Keratinocyte (primary cell): ENCODE measurements at regions not wholly inside any gene's neighbourhood (a gene's known extent, or its start where the extent isn't known, plus 50 kb on each side); places are given as distances from the start of the nearest gene placed in this dataset.

Source experiments
- DNase-seq: peaks from one replicate; pipeline ENCODE4 v3.0.0-alpha.2; 2011; ENCODE audit warnings: low read depth, missing footprints, low spot score
- FAIRE-seq: peaks from 2 replicates; lab custom pipeline; 2011; peaks lifted over from hg19 to GRCh38; lab: Jason Lieb, UNC
- H2AFZ ChIP-seq: 2 replicates; pipeline ENCODE4 v1.6.0; 2012; ENCODE audit warnings: low read length, control low read depth, inconsistent platforms; ENCODE audit not compliant: control insufficient read depth
- H3K27ac ChIP-seq: 2 replicates; pipeline ENCODE4 v1.5.1; 2011; ENCODE audit warnings: low read length; ENCODE audit not compliant: control insufficient read depth, insufficient read depth
- H3K27me3 ChIP-seq: 3 replicates; pipeline ENCODE4 v1.6.0; 2011; ENCODE audit warnings: low read length; ENCODE audit not compliant: control insufficient read depth, insufficient read depth; ENCODE audit errors: extremely low read depth
- H3K36me3 ChIP-seq, 2 experiments: 2 replicates in 1 of 2; 3 replicates in 1 of 2; pipeline ENCODE4 v1.5.1; 2011; ENCODE audit warnings: low read length in 2 of 2, mild to moderate bottlenecking in 1 of 2; ENCODE audit not compliant: control insufficient read depth in 2 of 2, insufficient read depth in 2 of 2; ENCODE audit errors: extremely low read depth in 1 of 2
- H3K4me1 ChIP-seq: 3 replicates; pipeline ENCODE4 v1.5.1; 2011; ENCODE audit warnings: low read length; ENCODE audit not compliant: control insufficient read depth, insufficient read depth; ENCODE audit errors: extremely low read depth
- H3K4me2 ChIP-seq: 3 replicates; pipeline ENCODE4 v1.6.0; 2011; ENCODE audit warnings: low read depth, low read length; ENCODE audit not compliant: control insufficient read depth, insufficient read depth; ENCODE audit errors: extremely low read depth
- H3K4me3 ChIP-seq, 3 experiments: fragments of 200-600 bp in 1 of 3; sonication (generic) in 1 of 3; 2 replicates in 2 of 3; 3 replicates in 1 of 3; pipeline ENCODE4 v1.5.1; 2011 to 2016; ENCODE audit warnings: low read length in 3 of 3, mild to moderate bottlenecking in 3 of 3, control low read depth in 2 of 3, inconsistent platforms in 1 of 3, low read depth in 1 of 3, mixed read lengths in 1 of 3, mixed run types in 1 of 3, moderate library complexity in 1 of 3; ENCODE audit not compliant: control insufficient read depth in 2 of 3, insufficient read depth in 2 of 3; ENCODE audit errors: extremely low read depth in 1 of 3
- H3K79me2 ChIP-seq: 2 replicates; pipeline ENCODE4 v1.6.0; 2012; ENCODE audit warnings: low read length; ENCODE audit not compliant: control insufficient read depth, insufficient read depth
- H3K9ac ChIP-seq: 3 replicates; pipeline ENCODE4 v1.6.0; 2011; ENCODE audit warnings: low read length; ENCODE audit not compliant: control insufficient read depth, insufficient read depth; ENCODE audit errors: extremely low read depth
- H3K9me1 ChIP-seq: 3 replicates; pipeline ENCODE4 v1.6.0; 2011; ENCODE audit warnings: low read length; ENCODE audit not compliant: control insufficient read depth, insufficient read depth; ENCODE audit errors: extremely low read depth
- H3K9me3 ChIP-seq: 2 replicates; pipeline ENCODE4 v1.5.1; 2012; ENCODE audit warnings: low read depth, low read length; ENCODE audit not compliant: control insufficient read depth
- H4K20me1 ChIP-seq: 3 replicates; pipeline ENCODE4 v1.6.0; 2011; ENCODE audit warnings: low read length; ENCODE audit not compliant: control insufficient read depth, insufficient read depth; ENCODE audit errors: extremely low read depth
- EZH2 ChIP-seq: IDR thresholded peaks from one replicate; pipeline ENCODE4 v1.6.1; 2012; ENCODE audit warnings: inconsistent platforms, mild to moderate bottlenecking, low read length, moderate library complexity
- dilution Hi-C: fragments of 300-500 bp; cut with MboI; formaldehyde crosslinking; loops from one replicate; pipeline ENCODE4 v1.7.0; 2020; ENCODE audit warnings: low sequenced_read_pairs; ENCODE audit not compliant: extremely low pct_ligation_motif_present
- TF ChIP-seq, protein P1 (sequence below), 3 experiments: IDR thresholded peaks in 1 of 3; conservative IDR thresholded peaks in 1 of 3; optimal IDR thresholded peaks in 1 of 3; 2 replicates in 2 of 3; 3 replicates in 1 of 3; pipeline versions ENCODE3 to v1.5.1; 2011; ENCODE audit warnings: low read length in 3 of 3, mild to moderate bottlenecking in 3 of 3, moderate library complexity in 2 of 3, control low read depth in 1 of 3, inconsistent platforms in 1 of 3; ENCODE audit not compliant: insufficient read depth in 2 of 3; ENCODE audit errors: extremely low read depth in 1 of 3

DNA sequence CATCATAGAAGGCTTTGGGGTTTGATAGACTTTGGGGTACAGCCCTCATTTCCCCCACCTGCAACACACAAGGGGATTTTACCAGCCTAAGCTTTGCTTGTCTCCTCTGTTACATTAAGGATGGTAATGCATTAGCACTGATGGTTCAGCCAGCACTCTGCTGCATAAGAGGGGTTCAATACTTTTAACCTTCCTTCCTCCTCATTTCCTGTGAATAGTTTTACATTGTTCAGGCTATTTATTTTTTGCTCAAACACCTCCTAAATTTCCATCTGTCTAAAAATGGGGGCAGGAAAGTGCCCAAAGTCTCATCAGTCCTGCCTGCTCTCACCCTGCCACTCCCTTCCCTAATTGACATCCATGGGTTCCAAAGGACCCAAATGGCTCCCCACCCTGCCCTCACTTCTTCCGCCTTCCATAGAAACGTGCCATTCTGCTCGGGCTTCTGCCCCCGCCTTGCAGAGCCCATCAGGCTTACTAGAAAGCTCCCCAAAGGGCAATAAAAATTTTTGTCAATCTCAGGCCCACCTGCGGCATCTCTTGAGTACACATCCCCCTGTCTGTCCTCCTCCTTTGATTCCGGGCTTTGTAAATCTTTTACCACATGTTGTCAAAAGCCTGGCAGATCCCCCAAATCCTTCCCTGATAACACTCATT is 239.5 kb upstream of the SLC24A2 start:
- no peak overlapping the region for H3K9ac ChIP-seq
- no peaks in the 10 kb centered on the region for H3K79me2 ChIP-seq
- H3K4me1 ChIP-seq, result no peaks in the 10 kb centered on the region
- no peaks in the 10 kb centered on the region for H3K9me3 ChIP-seq
- H3K27ac ChIP-seq, result no peak overlapping the region
- no peak overlapping the region for H3K4me2 ChIP-seq
- DNase-seq (no peak), FAIRE-seq (no peak)
- no peak overlapping the region for H3K4me3 ChIP-seq
- TF ChIP-seq, protein P1, sequence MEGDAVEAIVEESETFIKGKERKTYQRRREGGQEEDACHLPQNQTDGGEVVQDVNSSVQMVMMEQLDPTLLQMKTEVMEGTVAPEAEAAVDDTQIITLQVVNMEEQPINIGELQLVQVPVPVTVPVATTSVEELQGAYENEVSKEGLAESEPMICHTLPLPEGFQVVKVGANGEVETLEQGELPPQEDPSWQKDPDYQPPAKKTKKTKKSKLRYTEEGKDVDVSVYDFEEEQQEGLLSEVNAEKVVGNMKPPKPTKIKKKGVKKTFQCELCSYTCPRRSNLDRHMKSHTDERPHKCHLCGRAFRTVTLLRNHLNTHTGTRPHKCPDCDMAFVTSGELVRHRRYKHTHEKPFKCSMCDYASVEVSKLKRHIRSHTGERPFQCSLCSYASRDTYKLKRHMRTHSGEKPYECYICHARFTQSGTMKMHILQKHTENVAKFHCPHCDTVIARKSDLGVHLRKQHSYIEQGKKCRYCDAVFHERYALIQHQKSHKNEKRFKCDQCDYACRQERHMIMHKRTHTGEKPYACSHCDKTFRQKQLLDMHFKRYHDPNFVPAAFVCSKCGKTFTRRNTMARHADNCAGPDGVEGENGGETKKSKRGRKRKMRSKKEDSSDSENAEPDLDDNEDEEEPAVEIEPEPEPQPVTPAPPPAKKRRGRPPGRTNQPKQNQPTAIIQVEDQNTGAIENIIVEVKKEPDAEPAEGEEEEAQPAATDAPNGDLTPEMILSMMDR (optimal IDR thresholded peaks at IDR 0.05 in 1 of 3, IDR thresholded peaks at IDR 0.05 in 1 of 3, conservative IDR thresholded peaks at IDR 0.05 in 1 of 3; ENCODE audit: extremely low read depth in 1 of 3, insufficient read depth in 2 of 3, low read length in 3 of 3), result no peak
- dilution Hi-C loops, result no loop called here
- H3K9me1 ChIP-seq, result no peaks in the 10 kb centered on the region
- H3K27me3 ChIP-seq, result no peaks in the 10 kb centered on the region
- H2AFZ ChIP-seq, result no peak overlapping the region
- no peaks in the 10 kb centered on the region for H4K20me1 ChIP-seq
- no peaks in the 10 kb centered on the region for H3K36me3 ChIP-seq

DNA sequence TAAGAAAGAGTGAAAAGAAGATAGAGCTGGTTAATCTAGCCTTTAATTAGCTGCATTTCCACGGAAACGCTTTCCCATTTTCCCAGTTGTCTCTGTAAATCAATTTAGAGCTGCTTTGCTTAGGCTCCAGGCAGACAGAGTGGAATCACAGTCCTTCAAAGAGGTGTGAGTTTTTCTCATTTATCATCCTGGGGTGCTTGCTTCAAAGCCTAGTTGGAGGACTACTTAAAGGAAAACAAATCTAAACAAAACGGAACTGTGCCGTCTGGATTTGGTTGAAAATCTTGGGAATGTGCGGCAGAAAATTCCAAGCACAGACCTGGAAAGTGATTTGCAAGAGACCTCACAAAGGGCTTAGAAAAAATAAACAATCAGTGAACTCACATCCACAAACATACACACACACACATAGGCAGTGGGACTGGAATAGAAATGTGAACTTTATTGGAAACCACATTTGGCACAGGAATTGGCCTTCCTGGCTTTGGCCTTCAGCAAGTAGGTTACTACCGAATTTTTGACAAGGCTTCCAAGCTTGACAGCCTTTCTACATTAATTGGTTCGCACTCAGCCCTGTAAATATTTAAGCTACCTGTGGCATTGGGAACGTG is 235.2 kb upstream of the SLC24A2 start:
- Histone ChIP-seq H3K36me3 (no peaks in the 10 kb centered on the region), H3K4me3 (no peak overlapping the region), H3K9me1 (no peaks in the 10 kb centered on the region), H3K9ac (no peak overlapping the region), H3K4me1 (no peaks in the 10 kb centered on the region), H3K4me2 (no peak overlapping the region), H3K27me3 (no peaks in the 10 kb centered on the region), H3K79me2 (no peaks in the 10 kb centered on the region), H3K27ac (no peak overlapping the region), H3K9me3 (no peaks in the 10 kb centered on the region), H4K20me1 (no peaks in the 10 kb centered on the region), H2AFZ (no peak overlapping the region)
- TF ChIP-seq, protein P1 (optimal IDR thresholded peaks at IDR 0.05 in 1 of 3, IDR thresholded peaks at IDR 0.05 in 1 of 3, conservative IDR thresholded peaks at IDR 0.05 in 1 of 3; ENCODE audit: extremely low read depth in 1 of 3, insufficient read depth in 2 of 3, low read length in 3 of 3), result no peak
- TF ChIP-seq EZH2, result no peak
- dilution Hi-C loops, result no loop called here
- no peak for DNase-seq
- no peak for FAIRE-seq
